ENCODE measurements at regions not wholly inside any gene's neighbourhood (a gene's known extent, or its start where the extent isn't known, plus 50 kb on each side); places are given as distances from the start of the nearest gene placed in this dataset.
"Not testable (repeated sequence)": the region's sequence is repeated elsewhere in the genome, so short reads cannot be mapped to it uniquely, and the experiment has no call there.

DNA sequence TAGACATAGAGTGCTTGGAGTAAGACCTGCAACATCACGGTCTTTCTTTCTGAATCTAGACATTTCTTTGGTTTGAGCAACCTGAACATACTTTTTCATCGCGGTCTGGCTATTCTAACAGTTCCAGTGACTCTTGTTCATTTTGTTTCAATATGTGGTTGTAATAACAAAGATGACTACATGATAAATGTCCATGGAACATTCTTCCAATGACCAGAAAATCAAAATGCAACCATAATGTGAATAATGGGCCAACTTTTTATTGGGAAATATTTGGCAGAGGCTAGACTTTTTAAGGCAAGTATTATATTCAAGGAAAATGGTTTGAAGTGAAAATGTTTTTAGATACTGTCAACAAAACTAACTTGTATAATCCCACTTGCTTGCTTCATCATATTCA is 282.5 kb downstream of the INHBA start:
- DNase-seq, result no peak

- DNase-seq, result no peak
Observed at GRCh38 chr7:41418337-41418736, 284.6 kb downstream of the INHBA start.

GRCh38 chr7:41416208-41416595 is 286.7 kb downstream of the INHBA start:
- DNase-seq, result no peak

DNA sequence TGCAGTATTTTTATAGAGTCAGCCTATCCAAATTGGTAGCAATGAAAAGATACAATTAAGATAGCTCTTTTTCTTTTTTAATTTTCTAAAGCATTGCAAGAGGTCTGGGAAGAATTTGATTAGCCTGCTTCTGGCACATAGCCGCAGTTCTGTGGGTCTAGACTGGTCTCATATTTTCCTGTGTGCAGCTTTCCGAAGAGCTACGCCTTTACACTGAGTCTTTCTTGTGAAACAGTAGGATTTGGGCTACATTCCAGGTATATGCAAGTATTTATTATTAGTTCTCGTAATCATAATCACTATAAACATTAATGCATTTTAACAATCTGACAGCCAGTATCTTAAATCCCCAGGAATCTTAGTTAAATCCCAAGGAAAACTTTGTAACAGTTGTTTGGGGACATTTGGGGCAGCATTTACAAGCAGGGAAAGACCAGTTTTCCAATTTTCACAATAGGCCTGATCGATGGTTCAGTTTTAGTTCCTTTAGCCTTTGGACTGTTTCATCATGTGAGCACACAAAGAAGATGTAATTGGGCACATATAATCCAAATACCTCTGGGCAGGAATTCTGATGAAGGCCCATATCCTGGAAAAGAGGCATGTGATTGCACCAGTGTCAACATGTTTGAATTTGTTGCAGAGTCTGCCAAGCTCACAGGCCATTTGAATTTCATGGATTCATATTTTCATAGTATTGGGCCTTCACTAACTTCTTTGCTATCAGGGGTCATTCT is 287.3 kb downstream of the INHBA start:
- no peak for DNase-seq

- DNase-seq, result no peak
Observed at GRCh38 chr7:41415051-41415450, 287.8 kb downstream of the INHBA start.

GRCh38 chr7:41404375-41405074 is 298.4 kb downstream of the INHBA start:
- no peak for DNase-seq

GRCh38 chr7:41403291-41403690 is 299.6 kb downstream of the INHBA start:
- no peak for DNase-seq

DNA sequence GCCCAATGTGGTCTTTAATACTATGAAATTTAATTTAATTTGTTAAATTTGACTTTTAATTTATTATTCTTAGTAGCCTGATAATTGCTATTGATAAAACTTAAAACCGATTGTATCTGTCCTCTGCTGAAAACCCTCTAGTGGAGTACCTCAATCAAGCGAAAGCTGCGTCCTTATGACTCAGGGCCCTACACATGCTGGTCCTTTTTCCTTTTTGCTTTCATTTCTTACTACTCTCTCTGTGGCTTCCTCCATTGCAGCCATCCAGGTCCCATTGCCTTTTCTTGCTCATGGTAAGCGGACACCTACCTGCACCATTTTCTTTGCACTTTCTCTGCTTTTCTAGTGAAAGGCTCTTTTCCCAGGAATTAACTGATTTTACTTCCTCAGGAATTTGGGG is 301.1 kb downstream of the INHBA start:
- no peak for DNase-seq

GRCh38 chr7:41399171-41399570 is 303.7 kb downstream of the INHBA start:
- no peak for DNase-seq

- DNase-seq, result no peak
Observed at GRCh38 chr7:41391818-41392217, 311.1 kb downstream of the INHBA start.

DNA sequence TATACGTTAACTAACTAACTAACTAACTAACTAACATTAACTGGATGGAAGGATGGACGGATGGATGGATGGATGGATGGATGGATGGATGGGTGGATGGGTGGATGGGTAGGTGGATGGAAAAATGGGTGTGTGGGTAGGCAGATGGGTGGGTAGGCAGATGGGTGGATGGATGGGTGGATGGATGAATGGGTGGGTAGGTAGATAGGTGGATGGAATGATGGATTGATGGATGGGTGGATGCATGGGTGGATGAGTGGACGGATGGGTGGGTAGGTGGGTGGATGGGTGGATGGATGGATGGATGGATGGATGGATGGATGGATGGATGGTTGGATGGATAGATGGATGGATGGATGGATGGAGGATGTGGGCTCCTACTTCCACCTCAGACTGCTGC is 314.0 kb downstream of the INHBA start:
- not testable (repeated sequence) for DNase-seq

GRCh38 chr7:41385996-41386395 is 316.9 kb downstream of the INHBA start:
- DNase-seq, result no peak

DNA sequence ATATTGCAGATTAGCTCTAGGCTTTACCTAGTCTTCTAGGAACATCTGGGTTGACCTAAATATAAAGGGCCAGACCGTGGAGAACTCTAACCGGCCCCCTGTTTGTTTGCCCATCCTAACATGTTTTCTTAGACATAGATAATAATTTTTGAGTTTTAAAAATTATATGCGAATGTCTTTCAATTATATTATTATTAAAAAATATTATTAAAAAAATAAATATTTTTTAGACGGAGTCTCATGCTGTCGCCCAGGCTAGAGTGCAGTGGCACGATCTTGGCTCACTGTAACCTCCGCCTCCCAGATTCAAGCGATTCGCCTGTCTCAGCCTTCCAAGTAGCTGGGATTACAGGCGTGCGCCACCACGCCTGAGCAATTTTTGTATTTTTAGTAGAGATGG is 318.5 kb downstream of the INHBA start:
- DNase-seq, result no peak

DNA sequence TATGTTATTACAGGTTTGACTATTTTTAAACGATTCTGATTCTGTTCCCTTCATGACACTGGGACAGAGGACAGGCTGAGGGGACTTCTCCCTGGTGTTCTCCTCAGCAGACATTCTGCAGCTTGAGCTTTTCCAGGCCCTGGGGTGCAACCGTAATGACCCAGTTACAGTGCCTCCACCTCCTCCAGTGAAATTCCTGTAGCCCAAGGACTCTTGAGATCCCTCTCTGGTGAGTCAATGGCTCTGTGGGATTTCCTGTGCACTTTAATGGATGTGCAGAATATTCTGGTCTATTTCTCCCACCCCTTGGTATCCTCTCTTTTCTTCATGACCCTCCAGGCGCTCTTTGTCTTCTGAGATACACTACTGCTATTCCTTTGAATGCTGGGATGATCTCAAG is 319.3 kb downstream of the INHBA start:
- no peak for DNase-seq

DNA sequence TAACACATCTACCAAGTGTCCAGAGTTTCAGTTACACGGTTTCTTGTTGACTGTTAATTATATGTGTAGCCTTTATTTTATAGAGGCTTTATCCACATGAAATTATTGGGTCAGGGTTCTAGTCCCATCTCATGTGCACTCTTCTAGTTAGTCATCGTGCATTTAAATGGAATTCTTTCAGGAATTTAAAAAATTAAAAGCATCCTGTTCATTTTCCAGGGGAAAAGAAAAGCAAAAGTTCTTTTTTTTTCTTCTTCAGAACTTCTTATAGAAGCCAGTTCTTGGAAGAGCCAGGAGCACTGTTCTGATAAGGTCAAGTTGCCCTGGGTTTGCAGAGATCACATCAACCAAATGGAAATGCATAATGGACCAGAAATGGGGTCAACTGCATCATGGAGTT is 324.7 kb downstream of the INHBA start:
- no peak for DNase-seq

- no peak for DNase-seq
Observed at GRCh38 chr7:41375582-41375981, 327.3 kb downstream of the INHBA start.

DNA sequence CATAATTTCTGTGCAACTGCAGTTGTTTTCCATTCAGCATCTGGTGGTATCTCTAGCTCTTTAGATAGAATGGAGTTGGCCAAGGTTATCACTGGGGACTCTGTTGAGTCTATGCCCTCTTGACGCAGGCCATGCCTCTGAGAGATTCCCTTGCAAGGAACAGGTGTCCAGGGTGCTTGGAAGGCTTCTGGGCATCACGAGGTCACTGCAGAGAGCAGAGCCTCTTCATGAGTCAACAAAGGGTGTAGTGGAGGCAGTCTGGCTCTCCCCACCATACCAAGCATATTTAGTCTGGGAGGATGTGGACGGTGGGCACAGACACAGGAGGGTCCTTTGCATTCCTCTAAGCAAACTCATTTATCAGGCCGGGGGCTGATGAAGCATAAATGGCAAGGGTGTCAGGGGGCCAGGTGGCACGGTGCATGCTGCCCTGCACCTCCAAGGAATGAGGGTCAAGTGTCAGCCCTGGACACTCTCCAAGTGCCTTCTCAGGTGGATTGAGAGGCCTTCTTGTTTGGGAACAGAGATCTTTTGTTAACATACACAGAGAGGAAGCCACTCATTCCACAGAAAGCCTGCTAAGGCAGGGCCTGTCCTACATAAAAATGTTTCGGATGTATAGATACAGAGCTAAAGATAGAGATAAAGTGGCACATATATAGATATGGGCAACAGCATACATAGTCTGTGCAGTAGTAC is 328.6 kb downstream of the INHBA start:
- no peak for DNase-seq

DNA sequence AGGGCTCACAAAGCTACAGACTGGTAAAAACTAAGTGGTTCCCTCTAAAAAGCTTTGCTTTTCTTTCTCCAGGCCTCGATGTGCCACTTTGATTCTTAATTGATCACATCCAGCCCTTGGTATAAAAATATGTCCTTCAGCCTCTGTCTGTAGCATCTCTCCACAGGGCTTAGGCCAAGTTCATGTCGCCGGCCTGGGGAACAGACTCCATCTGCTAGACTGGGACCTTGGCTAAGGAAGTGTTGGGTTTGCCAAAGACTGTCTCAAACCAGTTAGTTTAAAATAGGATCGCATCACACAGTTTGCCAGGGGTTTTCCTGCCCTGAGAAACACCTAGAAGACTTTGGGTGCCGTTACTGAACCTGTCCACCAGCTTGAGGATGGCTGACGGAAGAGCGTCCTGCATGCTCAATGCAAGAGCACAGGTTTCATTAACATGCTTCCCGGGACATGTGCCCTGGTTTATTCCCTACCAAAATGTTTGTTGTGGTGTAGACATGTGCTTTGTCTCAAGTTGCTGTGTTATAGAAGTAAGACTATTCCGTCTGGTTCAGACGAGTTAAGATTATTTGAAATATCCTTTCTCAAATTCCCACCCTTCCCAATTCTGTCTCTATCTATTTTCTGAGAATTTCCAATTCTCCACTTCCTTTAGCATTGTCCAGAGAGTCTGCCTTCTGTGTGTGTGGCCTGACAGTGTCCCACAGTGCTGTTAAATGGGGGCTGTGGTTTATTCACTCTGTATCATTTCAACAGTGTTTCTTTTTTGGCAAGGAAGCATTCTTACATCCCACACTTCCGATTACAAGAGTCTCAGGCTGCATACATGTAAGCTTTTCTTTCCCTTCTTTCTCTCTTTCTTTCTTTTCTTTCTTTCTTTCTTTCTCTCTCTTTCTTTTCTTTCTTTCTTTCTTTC is 334.7 kb downstream of the INHBA start:
- no peak for DNase-seq

- no peak for DNase-seq
Observed at GRCh38 chr7:41351091-41351490, 351.8 kb downstream of the INHBA start.

DNA sequence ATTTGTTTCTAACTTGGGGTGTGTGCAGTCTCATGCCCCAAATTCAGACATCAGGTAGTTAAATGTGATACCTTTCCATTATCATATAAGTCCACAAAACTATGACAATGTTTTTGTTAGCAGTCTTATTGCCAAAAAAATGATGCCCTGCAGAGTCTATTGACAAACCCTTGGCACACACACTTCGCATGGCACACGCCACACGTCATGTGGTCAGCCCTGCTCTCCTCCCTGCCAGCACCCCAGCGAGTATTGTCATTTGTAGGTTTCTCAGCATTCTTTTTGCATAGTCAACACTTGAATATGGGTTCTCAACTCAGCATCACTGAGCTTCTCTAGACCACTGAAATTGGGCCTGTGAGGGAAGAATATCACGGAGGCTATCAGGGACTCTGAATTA is 356.0 kb downstream of the INHBA start:
- DNase-seq, result no peak

GRCh38 chr7:41339913-41340676 is 362.8 kb downstream of the INHBA start:
- no peak for DNase-seq

- no peak for DNase-seq
Observed at GRCh38 chr7:41336981-41337380, 365.9 kb downstream of the INHBA start.
